Spleen (tissue), 3 donors: ENCODE measurements at regions not wholly inside any gene's neighbourhood (a gene's known extent, or its start where the extent isn't known, plus 50 kb on each side); places are given as distances from the start of the nearest gene placed in this dataset.

Experiments
- POLR2A ChIP-seq, 3 donors: fragments of 450-650 bp; IDR thresholded peaks; one replicate each; pipeline ENCODE4 v1.5.1; 2017; ENCODE audit warnings: antibody characterized with exemption in 3 of 3, mild to moderate bottlenecking in 1 of 3
- POLR2AphosphoS5 ChIP-seq, 3 donors: sonication (generic); formaldehyde crosslinking; IDR thresholded peaks; one replicate each; pipeline ENCODE4 v1.5.1; 2017; ENCODE audit warnings: antibody characterized with exemption in 3 of 3

- TF ChIP-seq POLR2AphosphoS5 (IDR thresholded peaks at IDR 0.05) (no peak), POLR2A (IDR thresholded peaks at IDR 0.05) (no peak)
Measured at GRCh38 chr14:51547260-51547659, 104.5 kb upstream of the FRMD6 start.
